Lower leg skin (tissue), 3 donors: ENCODE measurements at regions not wholly inside any gene's neighbourhood (a gene's known extent, or its start where the extent isn't known, plus 50 kb on each side); places are given as distances from the start of the nearest gene placed in this dataset.

ENCODE experiments used
- POLR2A ChIP-seq, 2 donors: fragments of 450-650 bp; IDR thresholded peaks; one replicate each; pipeline ENCODE4 v1.6.1; 2016 to 2017; ENCODE audit warnings: antibody characterized with exemption in 2 of 2, mild to moderate bottlenecking in 1 of 2, moderate library complexity in 1 of 2
- TF ChIP-seq, protein P1 (sequence below), 3 donors: fragments of 450-650 bp; IDR thresholded peaks; one replicate each; pipeline ENCODE4 v1.5.1; 2016; ENCODE audit warnings: antibody characterized with exemption in 3 of 3, mild to moderate bottlenecking in 3 of 3, moderate library complexity in 2 of 3

DNA sequence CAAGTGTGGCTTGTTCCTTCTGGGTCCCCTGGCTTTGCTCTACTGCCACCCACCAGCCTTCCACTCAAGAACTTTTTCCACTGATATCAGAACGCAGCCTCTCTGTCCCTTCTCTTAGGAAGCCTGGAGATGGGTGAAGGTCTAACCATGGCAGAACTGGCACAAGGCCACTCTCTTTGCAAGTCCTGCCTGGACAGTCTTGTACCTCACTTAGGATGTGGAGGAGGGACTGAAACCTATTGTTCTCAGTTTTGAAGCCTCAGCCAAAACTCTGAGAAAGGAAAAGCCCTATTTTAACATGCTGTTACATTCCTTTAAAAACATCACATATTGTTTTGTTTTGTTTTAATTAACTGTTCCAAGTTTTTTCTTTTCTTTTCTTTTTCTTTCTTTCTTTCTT lies 58.9 kb upstream of the NCOA1 start:
- no peak for TF ChIP-seq POLR2A (IDR thresholded peaks at IDR 0.05)
- TF ChIP-seq, protein P1, sequence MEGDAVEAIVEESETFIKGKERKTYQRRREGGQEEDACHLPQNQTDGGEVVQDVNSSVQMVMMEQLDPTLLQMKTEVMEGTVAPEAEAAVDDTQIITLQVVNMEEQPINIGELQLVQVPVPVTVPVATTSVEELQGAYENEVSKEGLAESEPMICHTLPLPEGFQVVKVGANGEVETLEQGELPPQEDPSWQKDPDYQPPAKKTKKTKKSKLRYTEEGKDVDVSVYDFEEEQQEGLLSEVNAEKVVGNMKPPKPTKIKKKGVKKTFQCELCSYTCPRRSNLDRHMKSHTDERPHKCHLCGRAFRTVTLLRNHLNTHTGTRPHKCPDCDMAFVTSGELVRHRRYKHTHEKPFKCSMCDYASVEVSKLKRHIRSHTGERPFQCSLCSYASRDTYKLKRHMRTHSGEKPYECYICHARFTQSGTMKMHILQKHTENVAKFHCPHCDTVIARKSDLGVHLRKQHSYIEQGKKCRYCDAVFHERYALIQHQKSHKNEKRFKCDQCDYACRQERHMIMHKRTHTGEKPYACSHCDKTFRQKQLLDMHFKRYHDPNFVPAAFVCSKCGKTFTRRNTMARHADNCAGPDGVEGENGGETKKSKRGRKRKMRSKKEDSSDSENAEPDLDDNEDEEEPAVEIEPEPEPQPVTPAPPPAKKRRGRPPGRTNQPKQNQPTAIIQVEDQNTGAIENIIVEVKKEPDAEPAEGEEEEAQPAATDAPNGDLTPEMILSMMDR (IDR thresholded peaks at IDR 0.05) = no peak
